HUDEP-2 (cell line): ENCODE measurements at regions not wholly inside any gene's neighbourhood (a gene's known extent, or its start where the extent isn't known, plus 50 kb on each side); places are given as distances from the start of the nearest gene placed in this dataset.
"Not testable (repeated sequence)": the region's sequence is repeated elsewhere in the genome, so short reads cannot be mapped to it uniquely, and the experiment has no call there.

Experiments
- DNase-seq, 76 experiments: peaks; one replicate each; lab custom pipeline; 2025; ENCODE audit not compliant: unreplicated experiment in 76 of 76; lab: John Stamatoyannopoulos, UW

GRCh38 chr5:125981016-125981415, 442.2 kb upstream of the GRAMD2B start:
- no peak for DNase-seq

- DNase-seq, result no peak
These were observed 435.4 kb upstream of the GRAMD2B start for GRCh38 chr5:125987677-125988255.

DNA sequence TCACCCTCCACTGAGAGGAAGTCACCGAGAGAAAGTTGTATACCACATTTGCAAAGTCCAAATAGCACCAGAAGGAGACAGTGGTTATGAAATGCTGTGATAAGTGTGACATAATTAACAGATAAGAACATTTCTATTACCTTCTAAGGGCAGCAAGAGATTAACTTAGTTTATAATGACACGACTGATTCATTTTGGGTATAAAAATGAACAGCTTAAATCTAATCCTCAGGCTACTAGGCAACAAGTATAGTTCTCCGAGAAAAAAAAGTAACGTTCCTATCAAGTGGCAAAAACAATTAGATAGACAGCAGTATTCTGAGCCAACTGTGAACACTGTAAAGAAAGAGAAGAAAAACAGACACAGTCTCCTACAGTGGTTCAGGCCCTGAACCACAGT, 431.2 kb upstream of the GRAMD2B start:
- DNase-seq, result no peak

DNA sequence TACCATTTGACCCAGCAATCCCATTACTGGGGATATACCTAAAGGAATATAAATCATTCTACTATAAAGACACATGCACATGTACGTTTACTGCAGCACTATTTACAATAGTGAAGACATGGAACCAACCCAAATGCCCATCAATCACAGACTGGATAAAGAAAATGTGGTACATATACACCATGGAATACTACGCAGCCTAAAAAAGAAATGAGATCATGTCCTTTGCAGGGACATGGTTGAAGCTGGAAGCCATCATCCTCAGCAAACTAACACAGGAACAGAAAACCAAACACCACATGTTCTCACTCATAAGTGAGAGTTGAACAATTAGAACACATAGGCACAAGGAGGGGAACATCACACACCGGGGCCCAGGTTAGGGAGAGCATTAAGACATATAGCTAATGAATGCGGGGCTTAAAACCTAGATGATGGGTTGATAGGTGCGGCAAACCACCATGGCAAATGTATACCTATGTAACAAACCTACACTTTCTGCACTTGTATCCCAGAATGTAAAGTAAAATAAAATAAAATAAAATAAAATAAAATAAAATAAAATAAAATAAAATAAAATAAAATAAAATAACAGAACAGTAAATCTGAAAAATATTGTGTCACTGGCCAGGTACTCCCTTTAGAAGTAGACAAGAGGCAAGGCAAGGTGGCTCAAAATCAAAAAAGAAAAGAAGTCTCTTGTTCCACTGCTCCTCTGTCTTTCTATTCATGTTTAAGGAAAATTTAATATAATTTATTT, 423.8 kb upstream of the GRAMD2B start:
- DNase-seq, result not testable (repeated sequence)

GRCh38 chr5:126000507-126000906, 422.7 kb upstream of the GRAMD2B start:
- DNase-seq, result no peak

- DNase-seq, result no peak
These were observed 420.8 kb upstream of the GRAMD2B start for GRCh38 chr5:126002222-126002897.

DNA sequence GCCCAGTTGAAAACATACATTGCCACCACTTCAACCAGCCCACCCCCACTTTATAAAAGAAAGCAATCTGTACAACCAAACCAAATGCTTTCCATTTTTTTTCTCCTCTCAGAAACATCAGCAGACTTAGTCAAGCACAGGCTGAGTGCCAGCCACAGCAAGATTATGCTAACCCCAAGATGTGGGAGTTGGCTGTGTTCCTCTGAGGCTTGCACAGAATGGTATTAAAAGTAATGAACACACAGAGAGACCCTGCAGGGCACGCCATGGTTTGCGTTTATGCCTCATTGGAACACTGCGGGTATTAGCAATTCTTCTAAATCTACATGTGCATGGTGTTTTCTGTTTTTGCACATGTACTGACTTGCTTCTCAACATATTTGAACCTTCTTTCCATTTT, 419.9 kb upstream of the GRAMD2B start:
- DNase-seq, result no peak

DNA sequence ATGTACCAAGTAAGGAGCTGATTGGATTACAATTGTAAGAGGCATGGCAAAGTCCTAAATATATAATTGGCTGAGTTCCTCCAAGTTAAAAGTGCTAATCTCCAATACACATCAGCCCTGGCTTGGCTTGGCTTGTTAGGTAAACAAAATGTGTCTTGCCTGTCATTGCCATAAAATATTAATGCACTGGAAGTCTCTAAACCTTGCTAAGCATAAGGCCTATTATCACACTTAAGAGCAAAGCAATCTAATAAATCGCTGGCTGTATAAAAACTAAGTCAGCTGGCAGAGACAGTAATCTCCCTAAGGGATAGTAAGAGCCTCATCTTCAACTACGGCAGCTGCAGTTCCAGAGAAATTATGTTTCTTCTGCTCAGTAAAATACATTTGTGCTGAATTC, 418.6 kb upstream of the GRAMD2B start:
- no peak for DNase-seq

GRCh38 chr5:126007841-126008240, 415.4 kb upstream of the GRAMD2B start:
- DNase-seq, result no peak

- no peak for DNase-seq
These were observed 413.6 kb upstream of the GRAMD2B start for GRCh38 chr5:126009566-126009965.

DNA sequence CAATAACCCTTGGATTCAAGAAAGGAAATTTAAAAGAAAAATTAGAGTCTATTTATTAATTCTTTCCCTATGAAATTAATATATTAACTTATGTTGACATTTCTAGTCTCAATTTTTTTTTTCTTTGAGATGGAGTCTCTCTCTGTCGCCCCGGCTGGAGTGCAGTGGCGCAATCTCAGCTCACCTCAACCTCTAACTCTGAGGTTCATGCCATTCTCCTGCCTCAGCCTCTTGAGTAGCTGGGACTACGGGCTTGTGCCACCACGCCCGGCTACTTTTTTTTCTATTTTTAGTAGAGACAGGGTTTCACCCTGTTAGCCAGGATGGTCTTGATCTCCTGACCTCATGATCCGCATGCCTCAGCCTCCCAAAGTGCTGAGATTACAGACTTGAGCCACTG, 411.7 kb upstream of the GRAMD2B start:
- not testable (repeated sequence) for DNase-seq

- DNase-seq, result no peak
These were observed 408.5 kb upstream of the GRAMD2B start for GRCh38 chr5:126014676-126015075.

DNA sequence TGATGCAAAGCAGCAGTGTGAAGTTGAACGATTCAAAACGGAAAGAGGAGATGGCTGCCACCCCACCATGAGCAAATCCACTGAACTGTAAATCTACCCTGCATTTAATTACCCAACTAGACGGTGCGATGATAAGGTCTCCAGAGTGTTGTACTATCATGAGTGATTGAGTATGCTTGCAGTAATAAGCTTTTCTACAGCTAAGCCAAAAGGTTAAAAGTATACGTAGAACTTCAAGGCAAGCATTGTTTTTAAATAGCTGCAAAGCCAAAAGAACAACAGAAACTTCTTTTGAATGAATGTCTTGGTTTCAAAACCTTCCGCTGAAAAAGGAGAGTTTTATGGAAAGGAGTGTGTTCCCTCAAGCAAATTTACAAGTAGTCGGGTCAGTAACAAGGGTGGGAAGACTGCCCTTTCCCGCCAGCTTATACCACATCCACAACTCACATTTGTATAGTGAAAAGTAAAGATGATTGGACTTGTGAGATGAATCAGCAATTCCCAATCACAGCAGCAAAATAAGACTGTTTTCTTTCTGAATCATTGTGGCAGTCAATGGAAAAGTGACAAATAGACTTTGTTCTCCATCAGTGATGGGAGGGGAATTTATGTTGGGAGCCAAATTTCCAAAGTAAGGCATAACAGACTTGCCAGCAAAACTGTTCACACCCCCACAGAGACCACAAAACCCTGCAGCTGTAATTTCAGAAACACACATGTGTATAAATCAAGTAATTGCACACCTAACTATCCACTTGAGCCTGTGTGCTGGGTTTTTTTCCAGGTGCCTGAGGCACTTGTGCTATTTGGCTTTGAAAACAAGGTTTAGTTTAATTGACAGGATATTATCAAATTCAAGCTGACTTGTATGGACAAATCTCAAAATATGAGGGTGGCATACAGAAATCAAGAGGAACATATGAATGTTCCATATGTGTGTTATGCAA, 407.7 kb upstream of the GRAMD2B start:
- DNase-seq, result no peak

- no peak for DNase-seq
These were observed 407.0 kb upstream of the GRAMD2B start for GRCh38 chr5:126016256-126016655.

DNA sequence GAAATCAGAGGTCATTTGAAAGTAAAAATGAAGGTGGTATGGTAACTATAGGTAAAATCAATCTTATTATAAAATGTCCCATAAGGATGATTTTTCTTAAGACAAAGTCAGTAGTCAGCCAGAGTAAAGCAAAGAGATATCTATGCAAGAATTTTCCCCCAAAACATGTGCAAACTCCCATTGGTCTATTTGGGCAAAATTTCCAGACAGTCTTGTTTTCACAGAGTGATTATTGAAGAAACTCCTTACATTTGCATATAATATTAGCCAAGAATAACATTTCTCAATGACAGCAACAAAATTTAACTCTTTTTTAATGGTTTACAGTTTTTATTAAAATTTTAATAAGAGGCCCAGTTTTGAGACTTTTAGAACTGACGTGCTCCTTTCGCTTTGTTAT, 406.1 kb upstream of the GRAMD2B start:
- no peak for DNase-seq

GRCh38 chr5:126020770-126021169, 402.4 kb upstream of the GRAMD2B start:
- no peak for DNase-seq

DNA sequence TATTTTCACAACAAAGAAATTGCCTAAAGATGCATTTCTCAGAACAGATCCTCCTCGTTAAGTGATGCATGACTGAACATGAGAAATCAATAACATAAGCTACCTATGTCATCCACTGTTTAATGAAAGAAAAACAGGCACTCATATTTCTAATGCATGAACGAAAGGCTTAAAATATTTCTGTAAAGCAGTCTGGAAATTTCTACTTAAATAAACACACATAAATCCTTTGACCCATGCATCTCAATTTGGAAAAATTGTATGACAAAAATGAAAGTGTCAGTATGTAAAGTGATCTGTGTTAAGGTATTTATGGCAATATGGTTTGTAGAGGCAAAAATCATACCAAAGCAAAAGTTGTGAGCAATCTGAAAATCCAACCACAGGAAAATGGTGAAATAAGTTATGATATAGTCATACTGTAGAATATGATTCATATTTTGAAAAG, 399.2 kb upstream of the GRAMD2B start:
- DNase-seq, result no peak

DNA sequence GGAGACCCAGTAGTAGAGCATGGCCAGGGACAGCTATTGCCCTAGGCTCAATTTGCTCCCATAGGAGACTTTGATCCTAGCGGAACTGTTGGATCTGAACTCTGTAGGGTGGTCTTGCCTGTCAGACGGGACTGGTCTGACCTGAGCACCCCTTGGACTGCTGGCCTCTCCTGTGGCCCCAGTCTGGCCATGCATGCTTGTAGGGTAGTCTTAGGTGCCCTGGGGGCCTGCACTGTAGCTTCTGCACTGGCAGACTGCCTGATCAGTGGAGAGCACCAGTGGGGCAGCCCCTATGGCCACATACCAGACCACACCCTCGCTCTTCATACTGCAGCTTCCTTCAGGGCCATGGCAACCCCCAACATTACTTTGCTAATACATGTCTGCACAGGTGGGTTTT, 396.1 kb upstream of the GRAMD2B start:
- no peak for DNase-seq

DNA sequence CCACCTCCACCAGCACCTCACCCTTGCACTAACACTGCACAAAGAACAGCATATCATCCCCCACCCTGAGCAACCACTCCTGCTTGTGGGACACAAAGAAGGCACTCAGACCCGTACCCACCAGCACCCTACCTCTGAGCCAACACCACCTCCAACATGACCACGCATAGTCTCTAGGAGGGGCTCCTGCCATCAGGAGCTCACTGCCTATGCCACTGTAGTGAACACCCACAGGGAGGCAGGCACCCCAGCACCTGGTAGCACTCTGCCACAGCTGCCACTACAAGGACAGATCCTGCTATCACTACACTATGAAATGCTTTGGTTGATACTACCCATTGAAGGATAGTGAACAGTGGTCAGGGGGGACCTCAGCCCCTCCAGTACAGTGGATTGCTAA, 395.6 kb upstream of the GRAMD2B start:
- DNase-seq, result no peak

GRCh38 chr5:126028336-126028735, 394.9 kb upstream of the GRAMD2B start:
- DNase-seq, result no peak

DNA sequence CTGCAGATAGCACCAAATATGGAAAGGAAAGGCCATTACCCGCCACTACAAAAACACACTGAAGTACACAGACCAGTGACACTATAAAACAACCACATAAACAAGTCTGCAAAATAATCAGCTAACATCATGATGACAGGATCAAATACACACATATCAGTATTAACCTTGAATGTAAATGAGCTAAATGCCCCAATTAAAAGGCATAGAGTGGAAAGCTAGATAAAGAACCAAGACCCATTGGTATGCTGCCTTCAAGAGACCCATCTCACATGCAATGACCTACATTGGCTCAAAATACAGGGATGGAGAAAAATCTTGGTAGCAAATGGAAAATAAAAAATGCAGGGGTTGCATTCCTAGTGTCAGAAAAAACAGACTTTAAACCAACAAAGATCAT, 393.9 kb upstream of the GRAMD2B start:
- not testable (repeated sequence) for DNase-seq
